Right lobe of liver (tissue), 4 donors: ENCODE measurements at regions not wholly inside any gene's neighbourhood (a gene's known extent, or its start where the extent isn't known, plus 50 kb on each side); places are given as distances from the start of the nearest gene placed in this dataset.

Source experiments
- POLR2A ChIP-seq: fragments of 450-650 bp; IDR thresholded peaks from one replicate; pipeline ENCODE4 v1.6.1; 2017; ENCODE audit warnings: antibody characterized with exemption, mild to moderate bottlenecking
- TF ChIP-seq, protein P1 (sequence below), 4 donors: fragments of 200-600 bp in 3 of 4; fragments of 450-650 bp in 1 of 4; IDR thresholded peaks; one replicate each; pipeline versions ENCODE4 v1.5.1 to v1.8.0; 2016 to 2022; ENCODE audit warnings: antibody characterized with exemption in 4 of 4, mild to moderate bottlenecking in 2 of 4
- donor health status: DM: no; HTN: no; CAD: no.
- donor health status: DM: no; HTN: no; CAD: no.
- donor health status: DM: no; HTN: yes; CAD: no.

DNA sequence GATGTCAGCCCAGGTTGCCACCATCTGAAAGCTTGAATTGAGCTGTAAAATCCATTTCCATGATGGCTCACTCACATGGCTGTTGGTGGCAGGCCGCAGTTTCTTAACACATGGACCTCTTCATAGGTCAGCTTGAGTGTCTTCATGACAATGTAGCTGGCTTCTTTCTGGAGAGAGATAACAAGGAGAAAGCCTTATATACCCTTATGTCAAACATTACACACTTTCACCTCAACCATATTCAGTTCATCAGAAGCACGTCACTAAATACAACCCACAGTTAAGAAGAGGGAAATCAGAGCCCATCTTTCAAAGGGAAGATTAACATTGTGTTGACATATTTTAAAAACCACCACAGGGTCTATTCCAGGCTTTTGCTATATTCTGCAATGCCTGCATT lies 604.4 kb downstream of the PRELID2 start:
- no peak for TF ChIP-seq POLR2A
- TF ChIP-seq, protein P1, sequence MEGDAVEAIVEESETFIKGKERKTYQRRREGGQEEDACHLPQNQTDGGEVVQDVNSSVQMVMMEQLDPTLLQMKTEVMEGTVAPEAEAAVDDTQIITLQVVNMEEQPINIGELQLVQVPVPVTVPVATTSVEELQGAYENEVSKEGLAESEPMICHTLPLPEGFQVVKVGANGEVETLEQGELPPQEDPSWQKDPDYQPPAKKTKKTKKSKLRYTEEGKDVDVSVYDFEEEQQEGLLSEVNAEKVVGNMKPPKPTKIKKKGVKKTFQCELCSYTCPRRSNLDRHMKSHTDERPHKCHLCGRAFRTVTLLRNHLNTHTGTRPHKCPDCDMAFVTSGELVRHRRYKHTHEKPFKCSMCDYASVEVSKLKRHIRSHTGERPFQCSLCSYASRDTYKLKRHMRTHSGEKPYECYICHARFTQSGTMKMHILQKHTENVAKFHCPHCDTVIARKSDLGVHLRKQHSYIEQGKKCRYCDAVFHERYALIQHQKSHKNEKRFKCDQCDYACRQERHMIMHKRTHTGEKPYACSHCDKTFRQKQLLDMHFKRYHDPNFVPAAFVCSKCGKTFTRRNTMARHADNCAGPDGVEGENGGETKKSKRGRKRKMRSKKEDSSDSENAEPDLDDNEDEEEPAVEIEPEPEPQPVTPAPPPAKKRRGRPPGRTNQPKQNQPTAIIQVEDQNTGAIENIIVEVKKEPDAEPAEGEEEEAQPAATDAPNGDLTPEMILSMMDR (IDR thresholded peaks at IDR 0.05): no peak
